Endothelial cell of umbilical vein (primary cell): ENCODE measurements at regions not wholly inside any gene's neighbourhood (a gene's known extent, or its start where the extent isn't known, plus 50 kb on each side); places are given as distances from the start of the nearest gene placed in this dataset.

Experiments
- BruUV-seq: library from RNA; stranded (reverse); fragments of 400-500 nt; replicated peaks from 2 replicates; lab custom pipeline; 2021; lab: Mats Ljungman, UMichigan
- CTCF ChIA-PET: fragments of 300-600, 350-600 bp; sonication (Branson Sonifier 250); formaldehyde crosslinking; loops from one replicate; lab custom pipeline; 2021; ENCODE audit warnings: antibody characterized with exemption, inconsistent platforms; lab: Charles Lee
- POLR2A ChIA-PET: fragments of 300-600, 350-600 bp; sonication (Branson Sonifier 250); formaldehyde crosslinking; loops from one replicate; lab custom pipeline; 2021; ENCODE audit warnings: antibody characterized with exemption, inconsistent platforms; lab: Charles Lee
- DNase-seq: peaks from one replicate; pipeline ENCODE4 v3.0.0-alpha.2; 2011; ENCODE audit warnings: low read depth, low spot score
- FAIRE-seq: peaks from 2 replicates; lab custom pipeline; 2011; peaks lifted over from hg19 to GRCh38; lab: Jason Lieb, UNC
- H2AFZ ChIP-seq: 2 replicates; pipeline ENCODE4 v1.6.0; 2012; ENCODE audit warnings: low read depth, low read length, control low read depth, inconsistent platforms
- H3K27ac ChIP-seq: 2 replicates; pipeline ENCODE4 v1.5.1; 2011; ENCODE audit warnings: low read depth, mild to moderate bottlenecking, control low read depth, low read length, moderate library complexity; ENCODE audit not compliant: insufficient read depth
- H3K27me3 ChIP-seq, 2 experiments: 2 replicates each; pipeline versions ENCODE4 v1.6.0 to v1.6.1; 2011; ENCODE audit warnings: low read length in 2 of 2, mixed read lengths in 1 of 2; ENCODE audit not compliant: control insufficient read depth in 2 of 2, insufficient read depth in 2 of 2
- H3K36me3 ChIP-seq, 2 experiments: 2 replicates in 1 of 2; 3 replicates in 1 of 2; pipeline ENCODE4 v1.5.1; 2011; ENCODE audit warnings: low read length in 2 of 2, mild to moderate bottlenecking in 1 of 2, moderate library complexity in 1 of 2; ENCODE audit not compliant: control insufficient read depth in 2 of 2, insufficient read depth in 2 of 2; ENCODE audit errors: extremely low read depth in 1 of 2
- H3K4me1 ChIP-seq: 3 replicates; pipeline ENCODE4 v1.5.1; 2011; ENCODE audit warnings: mild to moderate bottlenecking, low read length; ENCODE audit not compliant: control insufficient read depth, insufficient read depth; ENCODE audit errors: extremely low read depth
- H3K4me2 ChIP-seq: 2 replicates; pipeline ENCODE4 v1.6.1; 2011; ENCODE audit warnings: low read length, control low read depth, mixed read lengths; ENCODE audit not compliant: insufficient read depth
- H3K4me3 ChIP-seq, 3 experiments: fragments of 200-600 bp in 1 of 3; sonication (generic), shearing (Covaris generic) in 1 of 3; replicated peaks in 1 of 3; 2 replicates each; pipeline ENCODE4 v1.5.1; 2011 to 2016; ENCODE audit warnings: control low read depth in 3 of 3, low read length in 3 of 3, mild to moderate bottlenecking in 2 of 3, inconsistent platforms in 1 of 3, low read depth in 1 of 3, moderate library complexity in 1 of 3; ENCODE audit not compliant: insufficient read depth in 1 of 3
- H3K79me2 ChIP-seq: 2 replicates; pipeline ENCODE4 v1.6.0; 2012; ENCODE audit warnings: low read length, inconsistent platforms; ENCODE audit not compliant: control insufficient read depth, insufficient read depth
- H3K9ac ChIP-seq: replicated peaks from 2 replicates; pipeline ENCODE3; 2011; ENCODE audit warnings: low read length, control low read depth; ENCODE audit not compliant: insufficient read depth; ENCODE audit errors: extremely low read depth
- H3K9me1 ChIP-seq: replicated peaks from 3 replicates; pipeline ENCODE4 v1.6.0; 2011; ENCODE audit warnings: mild to moderate bottlenecking, low read length; ENCODE audit not compliant: control insufficient read depth, insufficient read depth; ENCODE audit errors: extremely low read depth
- H3K9me3 ChIP-seq: replicated peaks from 2 replicates; pipeline ENCODE4 v1.5.1; 2012; ENCODE audit warnings: low read length, inconsistent platforms; ENCODE audit not compliant: control insufficient read depth, insufficient read depth
- H4K20me1 ChIP-seq: replicated peaks from 2 replicates; pipeline ENCODE3; 2011; ENCODE audit warnings: mild to moderate bottlenecking, low read length; ENCODE audit not compliant: control insufficient read depth, insufficient read depth; ENCODE audit errors: extremely low read depth
- EZH2 ChIP-seq: IDR thresholded peaks from 2 replicates; pipeline ENCODE4 v1.6.1; 2012; ENCODE audit warnings: borderline replicate concordance, low read depth, mild to moderate bottlenecking, moderate library complexity, low read length, inconsistent platforms; ENCODE audit not compliant: severe bottlenecking
- FOS ChIP-seq: IDR thresholded peaks from 2 replicates; pipeline ENCODE4 v1.6.1; 2011; ENCODE audit warnings: mild to moderate bottlenecking, low read length, moderate library complexity, borderline replicate concordance; ENCODE audit not compliant: insufficient read depth
- GATA2 ChIP-seq: IDR thresholded peaks from 2 replicates; pipeline ENCODE4 v1.7.0; 2011; ENCODE audit warnings: low read depth, mild to moderate bottlenecking, moderate library complexity, mixed read lengths, low read length; ENCODE audit not compliant: insufficient read length, insufficient read depth
- JUN ChIP-seq: IDR thresholded peaks from 2 replicates; pipeline ENCODE4 v1.6.1; 2011; ENCODE audit warnings: borderline replicate concordance, low read depth; ENCODE audit not compliant: insufficient read length, insufficient read depth
- MYC ChIP-seq: IDR thresholded peaks from one replicate; pipeline ENCODE4 v1.6.1; 2011; ENCODE audit warnings: mild to moderate bottlenecking, low read depth, low read length
- POLR2A ChIP-seq: IDR thresholded peaks from 2 replicates; pipeline ENCODE4 v1.6.1; 2012; ENCODE audit warnings: low read depth, mild to moderate bottlenecking, control low read depth, low read length
- POLR2AphosphoS5 ChIP-seq: IDR thresholded peaks from 2 replicates; pipeline ENCODE4 v1.6.1; 2012; ENCODE audit warnings: low read depth, mild to moderate bottlenecking, control low read depth, low read length, moderate library complexity; ENCODE audit not compliant: insufficient read depth
- dilution Hi-C: fragments of 300-500 bp; cut with MboI; formaldehyde crosslinking; loops from one replicate; pipeline ENCODE4 v1.15.0; 2019; ENCODE audit warnings: low sequenced_read_pairs; ENCODE audit not compliant: extremely low pct_ligation_motif_present
- intact Hi-C: fragments of 100-400 bp; cut with micrococcal nuclease; formaldehyde crosslinking; loops from one replicate; pipeline ENCODE4 v1.10.0; 2022
- TF ChIP-seq, protein P1 (sequence below), 2 donors: IDR thresholded peaks; 1 replicate in 1 of 2; 2 replicates in 1 of 2; pipeline ENCODE4 v1.5.1; 2011; ENCODE audit warnings: low read length in 2 of 2, mild to moderate bottlenecking in 2 of 2, moderate library complexity in 2 of 2, control low read depth in 1 of 2, inconsistent platforms in 1 of 2, low read depth in 1 of 2; ENCODE audit not compliant: insufficient read depth in 1 of 2; ENCODE audit errors: extremely low read depth in 1 of 2
- TF ChIP-seq, protein P2 (sequence below): IDR thresholded peaks from 2 replicates; pipeline ENCODE4 v1.6.1; 2011; ENCODE audit not compliant: insufficient read depth, insufficient read length

DNA sequence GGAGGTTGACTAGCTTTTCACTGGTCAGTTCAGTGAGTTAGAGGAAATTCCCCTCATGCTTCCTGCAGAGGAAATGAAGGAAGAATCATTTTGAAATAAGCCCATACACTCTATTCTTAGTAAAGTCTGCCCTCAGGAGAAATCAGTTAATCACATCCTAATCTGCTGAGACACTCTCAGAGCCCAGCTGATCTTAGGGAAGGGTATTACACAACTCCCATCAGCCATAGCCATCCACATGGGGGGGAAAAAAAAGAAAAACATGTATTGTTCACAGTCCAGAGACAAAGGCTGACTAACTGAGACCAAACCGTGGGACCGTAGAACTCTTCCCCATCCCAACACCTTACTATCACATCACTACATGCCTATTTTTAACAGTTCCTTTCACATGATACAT is 722.3 kb downstream of the CDH8 start:
- dilution Hi-C loops (no loop called here), intact Hi-C loops (no loop called here)
- H3K9me3 ChIP-seq = peaks cover 1% of the 10 kb centered on the region
- H4K20me1 ChIP-seq = no peaks in the 10 kb centered on the region
- no peak overlapping the region for H2AFZ ChIP-seq
- H3K4me1 ChIP-seq = no peaks in the 10 kb centered on the region
- H3K9ac ChIP-seq = no peak overlapping the region
- H3K4me3 ChIP-seq = no peak overlapping the region
- no peaks in the 10 kb centered on the region for H3K79me2 ChIP-seq
- no peak overlapping the region for H3K27ac ChIP-seq
- FAIRE-seq = no peak
- H3K9me1 ChIP-seq = no peaks in the 10 kb centered on the region
- no TSS peak for BruUV-seq
- no peak for DNase-seq
- POLR2A ChIA-PET = no interaction called here
- H3K36me3 ChIP-seq = no peaks in the 10 kb centered on the region
- TF ChIP-seq, protein P1, sequence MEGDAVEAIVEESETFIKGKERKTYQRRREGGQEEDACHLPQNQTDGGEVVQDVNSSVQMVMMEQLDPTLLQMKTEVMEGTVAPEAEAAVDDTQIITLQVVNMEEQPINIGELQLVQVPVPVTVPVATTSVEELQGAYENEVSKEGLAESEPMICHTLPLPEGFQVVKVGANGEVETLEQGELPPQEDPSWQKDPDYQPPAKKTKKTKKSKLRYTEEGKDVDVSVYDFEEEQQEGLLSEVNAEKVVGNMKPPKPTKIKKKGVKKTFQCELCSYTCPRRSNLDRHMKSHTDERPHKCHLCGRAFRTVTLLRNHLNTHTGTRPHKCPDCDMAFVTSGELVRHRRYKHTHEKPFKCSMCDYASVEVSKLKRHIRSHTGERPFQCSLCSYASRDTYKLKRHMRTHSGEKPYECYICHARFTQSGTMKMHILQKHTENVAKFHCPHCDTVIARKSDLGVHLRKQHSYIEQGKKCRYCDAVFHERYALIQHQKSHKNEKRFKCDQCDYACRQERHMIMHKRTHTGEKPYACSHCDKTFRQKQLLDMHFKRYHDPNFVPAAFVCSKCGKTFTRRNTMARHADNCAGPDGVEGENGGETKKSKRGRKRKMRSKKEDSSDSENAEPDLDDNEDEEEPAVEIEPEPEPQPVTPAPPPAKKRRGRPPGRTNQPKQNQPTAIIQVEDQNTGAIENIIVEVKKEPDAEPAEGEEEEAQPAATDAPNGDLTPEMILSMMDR (IDR thresholded peaks at IDR 0.05; ENCODE audit: extremely low read depth in 1 of 2, insufficient read depth in 1 of 2, low read depth in 1 of 2, low read length in 2 of 2) = no peak
- TF ChIP-seq JUN (no peak), POLR2A (no peak), GATA2 (no peak), FOS (no peak), POLR2AphosphoS5 (no peak), EZH2 (no peak), MYC (no peak)
- TF ChIP-seq, protein P2, sequence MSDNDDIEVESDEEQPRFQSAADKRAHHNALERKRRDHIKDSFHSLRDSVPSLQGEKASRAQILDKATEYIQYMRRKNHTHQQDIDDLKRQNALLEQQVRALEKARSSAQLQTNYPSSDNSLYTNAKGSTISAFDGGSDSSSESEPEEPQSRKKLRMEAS = no peak
- H3K27me3 ChIP-seq = no peaks in the 10 kb centered on the region
- CTCF ChIA-PET = no interaction called here
- no peak overlapping the region for H3K4me2 ChIP-seq
